GM10266 (cell line): ENCODE measurements at regions not wholly inside any gene's neighbourhood (a gene's known extent, or its start where the extent isn't known, plus 50 kb on each side); places are given as distances from the start of the nearest gene placed in this dataset.

Source experiments
- DNase-seq: peaks from one replicate; pipeline ENCODE4 v3.0.0; 2012; ENCODE audit errors: extremely low spot score
- TF ChIP-seq, protein P1 (sequence below): IDR thresholded peaks from 2 replicates; pipeline ENCODE4 v1.5.1; 2012; ENCODE audit warnings: mild to moderate bottlenecking, low read depth; ENCODE audit not compliant: control insufficient read depth, insufficient read depth; ENCODE audit errors: missing control alignments

DNA sequence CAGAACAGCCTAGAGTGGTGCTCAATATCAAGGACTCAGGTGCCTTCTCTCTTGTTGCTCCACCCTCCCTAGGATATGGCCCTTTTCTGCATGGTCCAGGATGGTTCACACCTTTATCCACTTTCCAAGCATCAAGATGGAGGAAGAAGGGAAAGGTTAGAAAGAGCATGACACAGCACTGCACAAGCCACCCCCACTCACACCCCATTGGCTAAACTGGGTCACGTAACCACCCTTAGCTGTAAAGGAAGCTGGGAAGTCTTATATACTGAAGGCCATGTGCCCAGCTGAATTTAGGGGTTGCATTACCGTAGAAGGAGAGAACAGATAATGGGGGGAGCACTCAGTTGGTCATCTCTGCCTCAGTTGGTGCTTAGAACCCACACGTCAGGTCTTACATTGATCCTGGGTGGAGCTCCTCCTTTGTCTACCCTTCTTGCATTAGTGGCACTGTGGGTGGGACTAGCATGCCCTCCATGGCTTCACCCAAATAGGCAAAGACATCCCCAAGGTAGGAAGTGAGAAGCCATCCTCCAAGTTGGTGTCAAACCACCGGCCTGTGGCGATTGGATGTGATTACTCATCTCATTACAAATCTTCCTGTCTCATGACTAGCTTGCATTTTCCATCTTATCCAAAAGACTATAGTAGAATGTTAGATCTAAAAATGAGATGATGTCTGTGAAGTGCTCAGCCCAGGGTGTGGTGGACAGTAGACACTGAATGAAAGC is 248.5 kb downstream of the HAUS1 start:
- TF ChIP-seq, protein P1, sequence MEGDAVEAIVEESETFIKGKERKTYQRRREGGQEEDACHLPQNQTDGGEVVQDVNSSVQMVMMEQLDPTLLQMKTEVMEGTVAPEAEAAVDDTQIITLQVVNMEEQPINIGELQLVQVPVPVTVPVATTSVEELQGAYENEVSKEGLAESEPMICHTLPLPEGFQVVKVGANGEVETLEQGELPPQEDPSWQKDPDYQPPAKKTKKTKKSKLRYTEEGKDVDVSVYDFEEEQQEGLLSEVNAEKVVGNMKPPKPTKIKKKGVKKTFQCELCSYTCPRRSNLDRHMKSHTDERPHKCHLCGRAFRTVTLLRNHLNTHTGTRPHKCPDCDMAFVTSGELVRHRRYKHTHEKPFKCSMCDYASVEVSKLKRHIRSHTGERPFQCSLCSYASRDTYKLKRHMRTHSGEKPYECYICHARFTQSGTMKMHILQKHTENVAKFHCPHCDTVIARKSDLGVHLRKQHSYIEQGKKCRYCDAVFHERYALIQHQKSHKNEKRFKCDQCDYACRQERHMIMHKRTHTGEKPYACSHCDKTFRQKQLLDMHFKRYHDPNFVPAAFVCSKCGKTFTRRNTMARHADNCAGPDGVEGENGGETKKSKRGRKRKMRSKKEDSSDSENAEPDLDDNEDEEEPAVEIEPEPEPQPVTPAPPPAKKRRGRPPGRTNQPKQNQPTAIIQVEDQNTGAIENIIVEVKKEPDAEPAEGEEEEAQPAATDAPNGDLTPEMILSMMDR: no peak
- DNase-seq: no peak

GRCh38 chr18:46353460-46353859 is 249.3 kb downstream of the HAUS1 start:
- TF ChIP-seq, protein P1: no peak
- no peak for DNase-seq

DNA sequence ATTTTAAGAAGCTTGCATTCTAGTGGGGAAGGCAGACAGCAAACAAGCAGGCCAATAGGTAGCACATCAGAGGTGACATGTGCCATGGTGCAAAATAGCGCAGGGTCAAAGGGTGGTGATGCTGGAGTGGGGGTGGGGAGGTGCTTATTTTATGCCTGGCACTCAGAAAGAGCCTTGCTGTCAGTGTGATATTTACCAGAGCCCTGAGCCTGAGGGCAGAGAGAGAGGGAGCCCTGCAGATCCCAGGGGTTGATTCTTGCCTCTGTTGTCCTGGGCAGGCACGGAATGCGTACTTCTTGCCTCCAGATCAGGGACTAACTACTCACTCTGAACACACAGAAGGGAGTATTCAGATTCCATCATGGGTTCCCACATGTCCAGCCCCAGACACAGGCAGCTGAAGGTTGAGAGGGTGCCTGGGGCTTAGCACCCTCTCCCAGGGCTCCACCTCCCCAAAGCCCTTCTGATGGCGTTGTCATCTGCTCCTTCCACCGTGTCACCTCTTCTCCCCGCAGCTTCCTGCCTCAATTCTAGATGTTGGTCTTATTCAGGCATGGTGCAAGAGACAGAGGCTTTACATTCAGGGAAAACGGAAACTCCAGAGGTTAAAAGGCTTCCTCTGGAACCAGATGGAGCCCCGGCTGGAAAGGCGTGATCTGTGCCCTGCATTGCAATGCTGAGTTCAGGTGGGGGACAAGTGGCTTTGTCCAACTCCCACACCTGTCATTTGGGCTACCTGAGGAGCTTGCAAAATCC is 252.3 kb downstream of the HAUS1 start:
- TF ChIP-seq, protein P1: no peak
- no peak for DNase-seq

- TF ChIP-seq, protein P1: no peak
- DNase-seq: no peak
Measured at GRCh38 chr18:46360102-46360699, 256.0 kb downstream of the HAUS1 start.

GRCh38 chr18:46360866-46361265 is 256.7 kb downstream of the HAUS1 start:
- DNase-seq: no peak
- TF ChIP-seq, protein P1: no peak

DNA sequence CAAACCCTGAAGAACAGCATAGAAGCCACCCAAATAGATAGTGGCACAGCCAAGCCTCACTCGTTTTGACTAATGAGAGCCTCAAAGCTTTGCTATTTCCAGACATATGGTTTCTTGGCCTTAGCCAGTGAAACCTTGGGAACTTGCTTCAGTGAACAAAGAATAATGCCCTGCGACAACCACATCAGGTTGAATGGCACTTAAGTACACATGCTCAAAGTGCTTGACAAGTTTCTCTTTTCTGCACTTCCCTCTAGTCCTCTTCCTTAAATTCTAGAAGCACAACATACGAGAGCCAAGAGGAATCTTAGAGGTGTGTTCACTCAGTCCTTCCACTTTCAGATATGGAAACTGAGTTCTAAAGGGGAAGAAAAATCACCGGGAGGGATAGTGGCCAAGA is 258.3 kb downstream of the HAUS1 start:
- TF ChIP-seq, protein P1: no peak
- DNase-seq: no peak
